ENCODE measurements at regions not wholly inside any gene's neighbourhood (a gene's known extent, or its start where the extent isn't known, plus 50 kb on each side); places are given as distances from the start of the nearest gene placed in this dataset.

GRCh38 chr11:15903246-15903645 lies 453.1 kb downstream of the SOX6 start:
- TF ChIP-seq POLR2A (IDR thresholded peaks at IDR 0.05): no peak
- no peak for TF ChIP-seq CTCF (IDR thresholded peaks at IDR 0.05)
- no peak for DNase-seq

GRCh38 chr11:15905366-15906104 lies 450.8 kb downstream of the SOX6 start:
- no peak overlapping the region for H3K4me3 ChIP-seq
- H3K27me3 ChIP-seq: no peaks in the 10 kb centered on the region
- no peaks in the 10 kb centered on the region for H3K9me3 ChIP-seq
- no peaks in the 10 kb centered on the region for H3K4me1 ChIP-seq
- no peaks in the 10 kb centered on the region for H3K36me3 ChIP-seq
- TF ChIP-seq CTCF (IDR thresholded peaks at IDR 0.05) (no peak), POLR2A (IDR thresholded peaks at IDR 0.05) (no peak)
- peak in 1 of 3 donors; percentile 33 for DNase-seq
- no peak overlapping the region for H3K27ac ChIP-seq

More at GRCh38 chr11:15903246-15903645, 453.1 kb downstream of the SOX6 start:
- Histone ChIP-seq H3K36me3 (no peaks in the 10 kb centered on the region), H3K4me3 (no peak overlapping the region), H3K27ac (no peak overlapping the region), H3K4me1 (no peaks in the 10 kb centered on the region), H3K27me3 (no peaks in the 10 kb centered on the region), H3K9me3 (no peaks in the 10 kb centered on the region)

GRCh38 chr11:15906481-15907035 lies 449.8 kb downstream of the SOX6 start:
- Histone ChIP-seq H3K9me3 (no peaks in the 10 kb centered on the region), H3K36me3 (no peaks in the 10 kb centered on the region), H3K27me3 (no peaks in the 10 kb centered on the region), H3K27ac (no peak overlapping the region), H3K4me1 (no peaks in the 10 kb centered on the region), H3K4me3 (no peak overlapping the region)
- DNase-seq: peak in 1 of 3 donors; percentile 29
- TF ChIP-seq POLR2A (IDR thresholded peaks at IDR 0.05): no peak
- no peak for TF ChIP-seq CTCF (IDR thresholded peaks at IDR 0.05)

GRCh38 chr11:15907806-15908205 lies 448.5 kb downstream of the SOX6 start:
- Histone ChIP-seq H3K4me3 (no peak overlapping the region), H3K27me3 (no peaks in the 10 kb centered on the region), H3K9me3 (no peaks in the 10 kb centered on the region), H3K27ac (no peak overlapping the region), H3K36me3 (no peaks in the 10 kb centered on the region), H3K4me1 (no peaks in the 10 kb centered on the region)
- DNase-seq: no peak
- TF ChIP-seq POLR2A (IDR thresholded peaks at IDR 0.05): no peak
- TF ChIP-seq CTCF (IDR thresholded peaks at IDR 0.05): no peak

- Histone ChIP-seq H3K9me3 (no peaks in the 10 kb centered on the region), H3K36me3 (no peaks in the 10 kb centered on the region), H3K4me3 (no peak overlapping the region), H3K27ac (no peak overlapping the region), H3K4me1 (no peaks in the 10 kb centered on the region), H3K27me3 (no peaks in the 10 kb centered on the region)
- no peak for TF ChIP-seq CTCF (IDR thresholded peaks at IDR 0.05)
- DNase-seq: no peak
Measured at GRCh38 chr11:15909937-15910598, 446.3 kb downstream of the SOX6 start.
